OCI-LY3 (cell line): ENCODE measurements at regions not wholly inside any gene's neighbourhood (a gene's known extent, or its start where the extent isn't known, plus 50 kb on each side); places are given as distances from the start of the nearest gene placed in this dataset.

Experiments
- H2AFZ ChIP-seq: fragments of 200-600, 300-600 bp; shearing (Covaris generic); 2 replicates; pipeline ENCODE4 v1.6.0; 2014; ENCODE audit warnings: antibody characterized with exemption, low read depth, low read length
- H3K27ac ChIP-seq: fragments of 200-600, 300-600 bp; sonication (generic); 2 replicates; pipeline ENCODE4 v1.5.1; 2014; ENCODE audit warnings: mild to moderate bottlenecking, low read length, moderate library complexity, mixed read lengths
- H3K27me3 ChIP-seq: fragments of 200-600, 300-600 bp; sonication (generic); 2 replicates; pipeline ENCODE4 v1.6.1; 2014; ENCODE audit warnings: low read depth, low read length, mixed read lengths
- H3K36me3 ChIP-seq: fragments of 200-600, 300-600 bp; sonication (generic); replicated peaks from 2 replicates; pipeline ENCODE3; 2014; ENCODE audit warnings: low read depth, low read length, mixed read lengths
- H3K4me1 ChIP-seq: fragments of 300-600, 200-600 bp; sonication (generic); 2 replicates; pipeline ENCODE4 v1.6.1; 2014; ENCODE audit warnings: low read length, mixed read lengths
- H3K4me2 ChIP-seq: fragments of 200-600, 300-600 bp; sonication (generic); 2 replicates; pipeline ENCODE4 v1.6.1; 2014; ENCODE audit warnings: low read length, mixed read lengths
- H3K4me3 ChIP-seq: fragments of 300-600, 200-600 bp; sonication (generic); 2 replicates; pipeline ENCODE4 v1.5.1; 2014; ENCODE audit warnings: antibody characterized with exemption, mild to moderate bottlenecking, low read length, moderate library complexity
- H3K79me2 ChIP-seq: fragments of 300-600, 200-600 bp; shearing (Covaris generic); 2 replicates; pipeline ENCODE4 v1.6.1; 2014; ENCODE audit warnings: mild to moderate bottlenecking, low read length, mixed read lengths
- H3K9ac ChIP-seq: fragments of 300-600, 200-600 bp; shearing (Covaris generic); 2 replicates; pipeline ENCODE4 v1.6.0; 2014; ENCODE audit warnings: mild to moderate bottlenecking, low read length, moderate library complexity
- H3K9me3 ChIP-seq: fragments of 200-600, 300-600 bp; shearing (Covaris generic); 2 replicates; pipeline ENCODE4 v1.6.1; 2014; ENCODE audit warnings: low read length, mixed read lengths; ENCODE audit not compliant: insufficient read depth
- H4K20me1 ChIP-seq: fragments of 200-600, 300-600 bp; sonication (generic); 2 replicates; pipeline ENCODE4 v1.6.1; 2016; ENCODE audit warnings: low read length, mixed read lengths; ENCODE audit not compliant: insufficient read depth
- CTCF ChIP-seq: fragments of 200-600, 300-600 bp; sonication (generic); IDR thresholded peaks from 2 replicates; pipeline ENCODE4 v1.5.1; 2014; ENCODE audit warnings: antibody characterized with exemption, low read length, low read depth
- EZH2phosphoT487 ChIP-seq: fragments of 200-600 bp; shearing (Covaris generic); IDR thresholded peaks from 2 replicates; pipeline ENCODE4 v1.6.1; 2018; ENCODE audit warnings: antibody characterized with exemption, mixed run types, low read depth

- Histone ChIP-seq H2AFZ (no peak overlapping the region), H3K9me3 (no peaks in the 10 kb centered on the region), H3K36me3 (no peaks in the 10 kb centered on the region), H4K20me1 (no peaks in the 10 kb centered on the region), H3K4me3 (no peak overlapping the region), H3K9ac (no peak overlapping the region), H3K4me1 (no peaks in the 10 kb centered on the region), H3K27me3 (no peaks in the 10 kb centered on the region), H3K4me2 (no peak overlapping the region), H3K27ac (no peak overlapping the region), H3K79me2 (no peaks in the 10 kb centered on the region)
- no peak for TF ChIP-seq CTCF
- no peak for TF ChIP-seq EZH2phosphoT487
Observed at GRCh38 chr20:60339738-60340137, 381.5 kb downstream of the CDH26 start.

GRCh38 chr20:60340232-60340631, 382.0 kb downstream of the CDH26 start:
- no peak overlapping the region for H3K4me3 ChIP-seq
- H3K4me2 ChIP-seq: no peak overlapping the region
- no peaks in the 10 kb centered on the region for H3K9me3 ChIP-seq
- TF ChIP-seq CTCF (no peak), EZH2phosphoT487 (no peak)
- no peaks in the 10 kb centered on the region for H3K27me3 ChIP-seq
- H4K20me1 ChIP-seq: no peaks in the 10 kb centered on the region
- no peak overlapping the region for H3K27ac ChIP-seq
- no peaks in the 10 kb centered on the region for H3K79me2 ChIP-seq
- no peaks in the 10 kb centered on the region for H3K4me1 ChIP-seq
- no peak overlapping the region for H3K9ac ChIP-seq
- H3K36me3 ChIP-seq: no peaks in the 10 kb centered on the region
- no peak overlapping the region for H2AFZ ChIP-seq

- TF ChIP-seq CTCF (no peak), EZH2phosphoT487 (no peak)
- H3K27me3 ChIP-seq: no peaks in the 10 kb centered on the region
- no peak overlapping the region for H3K4me2 ChIP-seq
- no peak overlapping the region for H2AFZ ChIP-seq
- no peaks in the 10 kb centered on the region for H4K20me1 ChIP-seq
- H3K9ac ChIP-seq: no peak overlapping the region
- H3K36me3 ChIP-seq: no peaks in the 10 kb centered on the region
- no peaks in the 10 kb centered on the region for H3K79me2 ChIP-seq
- no peak overlapping the region for H3K4me3 ChIP-seq
- H3K9me3 ChIP-seq: no peaks in the 10 kb centered on the region
- H3K4me1 ChIP-seq: no peaks in the 10 kb centered on the region
- H3K27ac ChIP-seq: no peak overlapping the region
Observed at GRCh38 chr20:60341062-60341461, 382.8 kb downstream of the CDH26 start.

GRCh38 chr20:60345106-60345505, 386.9 kb downstream of the CDH26 start:
- no peak overlapping the region for H3K27ac ChIP-seq
- no peaks in the 10 kb centered on the region for H3K79me2 ChIP-seq
- H3K4me1 ChIP-seq: no peaks in the 10 kb centered on the region
- peaks cover 3% of the 10 kb centered on the region; the same call in 1 of the 2 replicates for H4K20me1 ChIP-seq
- no peak overlapping the region for H2AFZ ChIP-seq
- H3K9me3 ChIP-seq: no peaks in the 10 kb centered on the region
- no peaks in the 10 kb centered on the region for H3K27me3 ChIP-seq
- no peaks in the 10 kb centered on the region for H3K36me3 ChIP-seq
- H3K4me3 ChIP-seq: no peak overlapping the region
- no peak for TF ChIP-seq EZH2phosphoT487
- TF ChIP-seq CTCF: no peak
- no peak overlapping the region for H3K9ac ChIP-seq
- H3K4me2 ChIP-seq: no peak overlapping the region
